ENCODE measurements at regions not wholly inside any gene's neighbourhood (a gene's known extent, or its start where the extent isn't known, plus 50 kb on each side); places are given as distances from the start of the nearest gene placed in this dataset.

DNA sequence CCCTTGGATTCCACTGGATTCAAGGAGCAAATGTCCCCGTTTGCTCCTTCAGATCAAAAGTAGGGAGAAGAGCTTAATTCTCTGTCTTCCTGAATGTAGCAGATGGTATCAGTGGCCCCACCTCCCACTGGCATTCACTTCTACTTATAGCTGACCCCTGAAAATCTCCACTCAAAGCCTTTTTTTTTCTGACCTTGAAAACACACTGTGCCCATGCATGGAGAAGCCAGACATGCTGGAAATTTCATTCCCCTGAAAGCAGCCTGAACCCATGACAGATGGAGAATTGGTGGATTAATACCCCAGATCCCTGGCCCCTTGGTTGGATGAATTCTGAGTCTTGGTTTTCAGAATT is 76.6 kb upstream of the UBAC2 start:
- H3K4me3 Mint-ChIP-seq, result no peak overlapping the region
- CTCF ChIA-PET, result interaction anchor here (1.7 kb wide), 1 partner anchor 95 kb away, joined by 4 read pairs; no protein-coding TSS in a partner anchor
- H3K4me1 Mint-ChIP-seq, result peaks cover 25% of the 10 kb centered on the region
- peaks cover 5% of the 10 kb centered on the region; the same call in 1 of the 2 replicates for H3K9me3 Mint-ChIP-seq
- POLR2A ChIA-PET, result no interaction called here
- no peak for DNase-seq (ENCODE audit: low spot score)
- no peak for TF ChIP-seq SMAD3 (CRISPR knock-in tag; IDR thresholded peaks at IDR 0.05; ENCODE audit: borderline replicate concordance)
- TF ChIP-seq, protein P1, sequence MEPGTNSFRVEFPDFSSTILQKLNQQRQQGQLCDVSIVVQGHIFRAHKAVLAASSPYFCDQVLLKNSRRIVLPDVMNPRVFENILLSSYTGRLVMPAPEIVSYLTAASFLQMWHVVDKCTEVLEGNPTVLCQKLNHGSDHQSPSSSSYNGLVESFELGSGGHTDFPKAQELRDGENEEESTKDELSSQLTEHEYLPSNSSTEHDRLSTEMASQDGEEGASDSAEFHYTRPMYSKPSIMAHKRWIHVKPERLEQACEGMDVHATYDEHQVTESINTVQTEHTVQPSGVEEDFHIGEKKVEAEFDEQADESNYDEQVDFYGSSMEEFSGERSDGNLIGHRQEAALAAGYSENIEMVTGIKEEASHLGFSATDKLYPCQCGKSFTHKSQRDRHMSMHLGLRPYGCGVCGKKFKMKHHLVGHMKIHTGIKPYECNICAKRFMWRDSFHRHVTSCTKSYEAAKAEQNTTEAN (CRISPR knock-in tag; IDR thresholded peaks at IDR 0.05), result no peak
- TF ChIP-seq MYBL2 (CRISPR knock-in tag; IDR thresholded peaks at IDR 0.05), result no peak
- no peak for TF ChIP-seq JUN (CRISPR knock-in tag; IDR thresholded peaks at IDR 0.05)
- H3K27me3 Mint-ChIP-seq (ENCODE audit: low read depth), result peaks cover 79% of the 10 kb centered on the region
- no peak for ATAC-seq
- H3K36me3 Mint-ChIP-seq, result no peaks in the 10 kb centered on the region
- no peak overlapping the region for H3K27ac Mint-ChIP-seq

GRCh38 chr13:99124794-99125316 is 75.8 kb upstream of the UBAC2 start:
- ChIA-PET POLR2A (interaction anchor here (0.7 kb wide), 1 partner anchor 229 kb away, joined by 6 read pairs; no protein-coding TSS in a partner anchor), CTCF (interaction anchor here (0.9 to 1.7 kb wide), 2 partner anchors 52 to 96 kb away, joined by 3 to 4 read pairs; no protein-coding TSS in a partner anchor)
- TF ChIP-seq ATF1 (CRISPR knock-in tag; IDR thresholded peaks at IDR 0.05) (no peak), ZBTB21 (CRISPR knock-in tag; IDR thresholded peaks at IDR 0.05; ENCODE audit: borderline replicate concordance) (no peak), CTCF (IDR thresholded peaks at IDR 0.05) (no peak), GRHL2 (CRISPR knock-in tag; IDR thresholded peaks at IDR 0.05; ENCODE audit: insufficient replicate concordance, severe bottlenecking) (no peak), MAX (CRISPR knock-in tag; IDR thresholded peaks at IDR 0.05) (no peak), NR3C1 (CRISPR knock-in tag; conservative IDR thresholded peaks at IDR 0.05; ENCODE audit: low read depth) (no peak)
- TF ChIP-seq, protein P2, sequence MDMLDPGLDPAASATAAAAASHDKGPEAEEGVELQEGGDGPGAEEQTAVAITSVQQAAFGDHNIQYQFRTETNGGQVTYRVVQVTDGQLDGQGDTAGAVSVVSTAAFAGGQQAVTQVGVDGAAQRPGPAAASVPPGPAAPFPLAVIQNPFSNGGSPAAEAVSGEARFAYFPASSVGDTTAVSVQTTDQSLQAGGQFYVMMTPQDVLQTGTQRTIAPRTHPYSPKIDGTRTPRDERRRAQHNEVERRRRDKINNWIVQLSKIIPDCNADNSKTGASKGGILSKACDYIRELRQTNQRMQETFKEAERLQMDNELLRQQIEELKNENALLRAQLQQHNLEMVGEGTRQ (CRISPR knock-in tag; IDR thresholded peaks at IDR 0.05), result no peak
- TF ChIP-seq, protein P3, sequence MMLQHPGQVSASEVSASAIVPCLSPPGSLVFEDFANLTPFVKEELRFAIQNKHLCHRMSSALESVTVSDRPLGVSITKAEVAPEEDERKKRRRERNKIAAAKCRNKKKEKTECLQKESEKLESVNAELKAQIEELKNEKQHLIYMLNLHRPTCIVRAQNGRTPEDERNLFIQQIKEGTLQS (CRISPR knock-in tag; conservative IDR thresholded peaks at IDR 0.05), result no peak
- ATAC-seq, result no peak
- Mint-ChIP-seq H3K4me1 (peaks cover 17% of the 10 kb centered on the region), H3K27me3 (ENCODE audit: low read depth) (peaks cover 71% of the 10 kb centered on the region), H3K4me3 (no peak overlapping the region), H3K9me3 (peaks cover 5% of the 10 kb centered on the region; the same call in 1 of the 2 replicates), H3K27ac (no peak overlapping the region), H3K36me3 (no peaks in the 10 kb centered on the region)
- DNase-seq (ENCODE audit: low spot score), result no peak

DNA sequence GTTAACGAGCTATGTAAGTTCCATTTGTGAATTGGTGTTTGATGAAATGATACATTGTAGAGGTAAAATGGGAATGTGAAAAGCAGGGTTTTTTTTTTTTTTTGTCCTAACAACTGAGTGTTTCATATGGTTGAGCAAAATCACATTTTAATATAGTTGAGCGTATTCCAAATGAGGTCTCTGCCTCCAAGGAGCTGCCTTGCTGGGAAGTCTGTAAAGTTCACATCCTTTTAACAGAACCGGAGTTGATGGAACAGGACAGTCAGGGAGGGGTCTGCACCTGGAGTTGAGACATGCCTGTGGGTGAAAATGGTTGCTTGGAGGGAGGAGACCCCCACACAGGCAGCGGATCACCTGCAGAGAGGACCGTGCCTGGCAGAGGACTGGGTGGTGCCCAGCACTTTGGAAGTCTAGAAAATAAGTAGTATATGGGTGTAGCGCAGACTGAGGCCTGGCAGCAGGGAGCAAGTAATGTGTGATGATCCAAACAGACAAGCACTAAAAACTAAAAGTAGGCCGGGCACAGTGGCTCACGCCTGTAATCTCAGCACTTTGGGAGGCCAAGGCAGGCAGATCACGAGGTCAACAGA is 75.2 kb upstream of the UBAC2 start:
- Mint-ChIP-seq H3K9me3 (peaks cover 2% of the 10 kb centered on the region; the same call in 1 of the 2 replicates), H3K27ac (no peak overlapping the region), H3K4me3 (no peak overlapping the region), H3K27me3 (ENCODE audit: low read depth) (peaks cover 65% of the 10 kb centered on the region), H3K4me1 (peaks cover 13% of the 10 kb centered on the region), H3K36me3 (no peaks in the 10 kb centered on the region)
- CTCF ChIA-PET, result interaction anchor here (0.9 to 1.7 kb wide), 2 partner anchors 51 to 97 kb away, joined by 3 to 4 read pairs; no protein-coding TSS in a partner anchor
- ATAC-seq (no peak), DNase-seq (ENCODE audit: low spot score) (no peak)
- POLR2A ChIA-PET, result interaction anchor here (0.7 kb wide), 1 partner anchor 228 kb away, joined by 6 read pairs; no protein-coding TSS in a partner anchor
- TF ChIP-seq ZNF425 (CRISPR knock-in tag; conservative IDR thresholded peaks at IDR 0.05) (no peak), GTF2I (CRISPR knock-in tag; conservative IDR thresholded peaks at IDR 0.05) (no peak), NR1H2 (CRISPR knock-in tag; IDR thresholded peaks at IDR 0.05) (no peak), JUN (CRISPR knock-in tag; IDR thresholded peaks at IDR 0.05) (no peak), OVOL2 (CRISPR knock-in tag; IDR thresholded peaks at IDR 0.05; ENCODE audit: borderline replicate concordance) (no peak), MYBL2 (CRISPR knock-in tag; IDR thresholded peaks at IDR 0.05) (no peak)
- TF ChIP-seq, protein P1 (CRISPR knock-in tag; IDR thresholded peaks at IDR 0.05), result no peak

Measured in WTC11 (cell line).